ENCODE measurements at regions not wholly inside any gene's neighbourhood (a gene's known extent, or its start where the extent isn't known, plus 50 kb on each side); places are given as distances from the start of the nearest gene placed in this dataset.

DNA sequence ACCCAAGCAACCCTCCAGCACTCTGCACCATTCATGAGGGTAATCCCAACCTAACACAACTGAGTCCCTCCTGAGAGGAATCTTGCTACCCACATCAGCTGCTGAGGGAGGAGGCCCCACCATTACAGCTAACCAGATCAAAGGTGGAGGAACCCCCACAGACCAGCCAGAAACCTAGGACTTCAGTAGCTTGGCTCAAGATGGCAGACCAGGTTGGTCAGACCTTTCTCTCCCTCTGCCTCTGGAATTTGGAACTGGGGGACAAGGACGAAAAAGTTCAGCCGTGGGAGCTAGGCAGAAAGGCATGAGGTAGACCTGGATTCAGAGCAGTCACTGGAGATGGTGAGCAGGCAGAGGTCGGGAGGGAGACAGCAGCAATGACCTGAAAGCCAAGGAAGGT, 101.3 kb upstream of the CACUL1 start:
- TF ChIP-seq, protein P1, sequence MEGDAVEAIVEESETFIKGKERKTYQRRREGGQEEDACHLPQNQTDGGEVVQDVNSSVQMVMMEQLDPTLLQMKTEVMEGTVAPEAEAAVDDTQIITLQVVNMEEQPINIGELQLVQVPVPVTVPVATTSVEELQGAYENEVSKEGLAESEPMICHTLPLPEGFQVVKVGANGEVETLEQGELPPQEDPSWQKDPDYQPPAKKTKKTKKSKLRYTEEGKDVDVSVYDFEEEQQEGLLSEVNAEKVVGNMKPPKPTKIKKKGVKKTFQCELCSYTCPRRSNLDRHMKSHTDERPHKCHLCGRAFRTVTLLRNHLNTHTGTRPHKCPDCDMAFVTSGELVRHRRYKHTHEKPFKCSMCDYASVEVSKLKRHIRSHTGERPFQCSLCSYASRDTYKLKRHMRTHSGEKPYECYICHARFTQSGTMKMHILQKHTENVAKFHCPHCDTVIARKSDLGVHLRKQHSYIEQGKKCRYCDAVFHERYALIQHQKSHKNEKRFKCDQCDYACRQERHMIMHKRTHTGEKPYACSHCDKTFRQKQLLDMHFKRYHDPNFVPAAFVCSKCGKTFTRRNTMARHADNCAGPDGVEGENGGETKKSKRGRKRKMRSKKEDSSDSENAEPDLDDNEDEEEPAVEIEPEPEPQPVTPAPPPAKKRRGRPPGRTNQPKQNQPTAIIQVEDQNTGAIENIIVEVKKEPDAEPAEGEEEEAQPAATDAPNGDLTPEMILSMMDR (IDR thresholded peaks at IDR 0.05), result no peak
- TF ChIP-seq POLR2A (IDR thresholded peaks at IDR 0.05), result no peak

All from testis (tissue), 2 donors.